Islet precursor cell (in vitro differentiated cells): ENCODE measurements at regions not wholly inside any gene's neighbourhood (a gene's known extent, or its start where the extent isn't known, plus 50 kb on each side); places are given as distances from the start of the nearest gene placed in this dataset.
A peak's percentile ranks its signal among the peaks of the same experiment; 100 is the strongest.

Experiments used
- DNase-seq: peaks from one replicate; pipeline ENCODE4 v3.0.0-alpha.2; 2018

- no peak for DNase-seq
These were observed 772.7 kb downstream of the BRINP1 start for GRCh38 chr9:118596374-118597015.

DNA sequence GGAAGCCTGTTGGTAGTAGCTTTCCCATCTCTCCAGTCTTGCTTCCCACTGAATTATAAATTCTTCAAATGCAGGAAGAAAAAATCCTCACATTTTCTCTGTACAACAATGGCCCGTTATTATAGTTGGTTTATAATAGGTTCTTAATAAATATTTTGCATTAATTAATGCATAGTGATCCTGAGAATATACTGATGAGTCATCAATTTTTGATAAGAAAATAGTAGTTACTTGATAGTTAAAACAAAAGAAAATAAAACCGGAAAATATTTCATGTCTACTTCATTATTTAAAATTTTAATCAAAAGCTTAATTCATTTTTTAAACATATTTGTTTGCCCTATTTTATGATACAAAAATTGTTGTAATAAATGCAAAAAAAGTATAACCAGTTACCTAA lies 762.6 kb downstream of the BRINP1 start:
- DNase-seq = no peak

DNA sequence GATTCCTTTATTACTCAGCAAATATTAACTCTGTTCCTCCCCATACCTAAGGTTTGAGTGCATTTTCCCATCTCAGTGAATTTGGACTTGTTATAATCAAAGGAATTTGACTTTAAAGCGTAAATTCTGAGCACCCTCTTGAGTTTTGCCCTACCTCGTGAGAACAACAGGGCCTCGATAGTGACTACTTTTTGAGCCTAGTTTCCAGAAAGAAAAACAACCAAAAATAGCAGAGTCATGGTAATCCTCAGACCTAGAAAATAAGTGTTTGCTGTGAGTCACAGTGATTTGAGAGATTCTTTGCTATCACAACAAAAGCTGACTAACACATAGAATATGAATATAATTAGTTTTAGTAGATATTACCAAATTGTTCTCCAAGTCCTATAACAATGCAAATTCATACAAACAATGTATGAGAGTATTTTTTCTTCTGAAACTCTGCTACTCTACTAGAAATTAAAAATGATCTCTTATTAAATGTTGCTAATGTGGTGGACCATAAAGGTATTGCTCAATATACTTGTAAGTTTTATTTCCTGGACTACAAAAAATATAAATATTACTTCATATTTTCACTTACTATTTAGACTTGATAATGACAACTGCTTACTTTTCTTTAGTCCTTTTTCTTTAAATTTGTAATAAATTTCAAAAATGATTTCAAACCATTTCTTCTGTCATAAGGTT lies 759.7 kb downstream of the BRINP1 start:
- DNase-seq = no peak

- no peak for DNase-seq
These were observed 757.0 kb downstream of the BRINP1 start for GRCh38 chr9:118612201-118612600.

- no peak for DNase-seq
These were observed 755.2 kb downstream of the BRINP1 start for GRCh38 chr9:118613996-118614395.

DNA sequence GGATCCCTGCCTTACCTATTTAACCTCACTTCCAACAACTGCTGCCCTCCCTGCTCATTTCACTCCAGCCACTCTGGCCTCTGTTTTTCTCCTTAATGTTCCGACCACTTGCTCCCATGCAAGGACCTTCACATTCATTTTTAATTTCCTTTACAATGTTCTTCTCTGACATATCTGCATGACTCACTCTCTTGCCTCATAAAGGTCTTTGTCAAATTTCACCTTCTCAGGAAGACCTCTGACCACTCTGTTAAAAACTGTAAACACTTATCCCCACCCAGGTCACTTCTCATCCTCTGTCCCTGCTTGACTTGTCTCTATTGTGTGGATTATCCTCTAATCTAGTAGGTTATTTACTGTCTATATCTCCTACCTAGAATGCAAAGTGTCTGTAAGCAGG lies 751.2 kb downstream of the BRINP1 start:
- DNase-seq = no peak

- DNase-seq = no peak
These were observed 750.4 kb downstream of the BRINP1 start for GRCh38 chr9:118618849-118619248.

- DNase-seq = no peak
These were observed 744.6 kb downstream of the BRINP1 start for GRCh38 chr9:118624608-118625007.

GRCh38 chr9:118630079-118630478 lies 739.2 kb downstream of the BRINP1 start:
- no peak for DNase-seq

GRCh38 chr9:118630931-118631595 lies 738.2 kb downstream of the BRINP1 start:
- no peak for DNase-seq

DNA sequence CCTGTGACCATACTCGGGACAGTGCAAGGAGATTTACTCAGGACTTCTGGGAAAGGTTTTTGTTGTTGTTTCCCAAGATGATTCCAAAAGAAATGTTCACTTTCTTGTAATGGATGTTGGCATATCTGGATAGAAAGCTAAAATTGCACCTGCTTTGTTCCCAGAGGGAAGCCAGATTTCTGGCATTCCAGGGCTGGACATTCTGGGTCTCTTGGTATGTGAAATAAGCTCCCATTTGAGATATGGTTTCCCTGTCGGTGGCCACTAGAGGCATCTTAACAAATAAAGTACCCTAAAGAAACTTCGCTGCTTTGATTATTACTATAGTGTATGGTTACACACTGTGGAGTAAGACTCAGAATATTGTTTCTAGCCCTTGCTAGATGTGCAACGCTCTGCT lies 737.3 kb downstream of the BRINP1 start:
- no peak for DNase-seq

- DNase-seq = no peak
These were observed 733.8 kb downstream of the BRINP1 start for GRCh38 chr9:118635416-118635815.

GRCh38 chr9:118637681-118638080 lies 731.6 kb downstream of the BRINP1 start:
- no peak for DNase-seq

DNA sequence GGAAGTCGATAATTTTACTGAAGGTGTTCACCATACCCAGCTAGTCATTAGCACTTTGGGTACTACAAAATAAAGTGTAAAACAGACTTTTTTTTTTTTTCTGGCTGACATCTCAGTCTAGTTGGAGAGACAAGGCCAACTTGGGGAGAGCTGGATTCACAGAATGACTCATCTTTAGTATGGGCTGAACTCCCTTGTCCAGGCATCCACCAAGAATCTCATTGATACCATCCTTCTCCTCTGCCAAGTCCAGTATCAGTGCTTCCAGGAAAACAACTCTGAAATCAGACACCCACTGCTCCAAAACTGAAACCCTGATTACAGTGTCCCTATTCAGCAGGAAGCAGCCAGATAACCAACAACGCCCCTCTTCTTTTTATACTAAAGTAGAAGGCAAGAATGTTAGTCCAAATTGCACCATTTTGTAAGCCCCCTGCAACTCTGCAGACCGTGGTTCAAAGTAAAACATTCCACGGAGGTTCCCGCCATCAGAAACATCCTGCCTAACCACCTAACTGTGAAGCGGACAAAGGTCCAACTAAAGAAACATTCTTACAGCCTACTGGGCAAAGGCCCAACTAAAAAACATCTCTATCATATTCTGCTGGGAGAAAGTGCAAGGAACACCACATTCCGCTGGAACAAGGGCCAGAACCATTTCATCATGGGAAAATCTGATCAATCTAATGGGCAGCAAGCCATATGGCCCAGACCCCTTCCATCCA lies 728.2 kb downstream of the BRINP1 start:
- no peak for DNase-seq

DNA sequence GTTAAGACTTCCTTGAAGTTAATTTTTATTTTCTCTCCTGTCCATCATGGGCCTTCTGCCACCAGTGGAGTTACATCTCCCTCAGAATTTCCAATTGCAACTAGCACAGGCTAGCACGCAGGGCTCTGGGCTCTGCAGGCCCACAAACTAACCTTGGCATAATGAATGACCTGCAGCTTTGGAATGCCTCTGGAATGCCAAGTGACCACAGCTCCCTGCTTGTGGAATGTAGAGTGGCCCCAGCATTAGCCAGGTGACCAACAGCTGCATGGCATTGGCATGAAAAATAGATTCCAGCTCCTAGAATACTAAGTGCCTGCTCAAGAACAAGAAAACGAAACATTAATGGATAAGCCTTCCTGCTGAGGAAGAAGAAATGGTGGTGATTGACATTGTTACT lies 726.1 kb downstream of the BRINP1 start:
- DNase-seq = peak; percentile 97

DNA sequence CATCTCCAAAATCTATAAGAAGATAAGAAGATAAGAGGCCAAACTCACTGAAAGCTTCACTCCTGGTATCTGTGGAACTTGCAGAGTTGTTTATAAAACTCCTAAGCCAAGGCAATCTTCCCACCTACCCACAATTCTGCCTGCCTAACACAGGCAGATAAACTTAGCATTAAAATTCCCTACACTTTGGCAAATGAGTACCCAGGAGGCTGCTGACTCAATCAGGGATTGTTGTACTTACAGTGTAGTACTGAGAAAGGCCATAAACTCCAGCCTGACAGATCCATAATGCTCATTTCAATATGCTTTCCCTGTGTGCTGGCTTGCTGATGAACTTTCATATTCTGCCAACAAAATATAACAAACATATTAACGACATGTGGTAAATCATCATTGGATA lies 725.2 kb downstream of the BRINP1 start:
- no peak for DNase-seq

DNA sequence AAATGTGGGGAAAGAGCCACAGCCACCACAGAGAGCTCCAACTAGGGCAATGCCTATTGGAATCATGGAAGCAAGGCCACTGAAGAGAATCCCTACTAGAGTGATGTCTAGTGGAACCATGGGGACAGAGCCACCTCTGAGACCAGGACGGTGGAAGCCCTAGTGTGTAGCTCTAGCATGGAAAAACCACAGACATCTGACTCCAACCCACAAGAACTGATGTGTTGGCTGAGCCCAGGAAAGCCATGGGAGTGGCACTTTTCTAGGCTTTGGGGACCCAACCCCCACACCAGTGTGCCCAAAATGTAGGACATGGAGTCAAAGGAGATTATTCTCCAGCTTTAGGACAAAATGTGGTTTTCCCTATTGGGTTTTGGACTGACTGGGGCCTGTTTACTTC lies 721.9 kb downstream of the BRINP1 start:
- no peak for DNase-seq

- no peak for DNase-seq
These were observed 718.8 kb downstream of the BRINP1 start for GRCh38 chr9:118650417-118650816.

- no peak for DNase-seq
These were observed 717.7 kb downstream of the BRINP1 start for GRCh38 chr9:118651511-118651910.

GRCh38 chr9:118652258-118652657 lies 717.0 kb downstream of the BRINP1 start:
- DNase-seq = no peak

DNA sequence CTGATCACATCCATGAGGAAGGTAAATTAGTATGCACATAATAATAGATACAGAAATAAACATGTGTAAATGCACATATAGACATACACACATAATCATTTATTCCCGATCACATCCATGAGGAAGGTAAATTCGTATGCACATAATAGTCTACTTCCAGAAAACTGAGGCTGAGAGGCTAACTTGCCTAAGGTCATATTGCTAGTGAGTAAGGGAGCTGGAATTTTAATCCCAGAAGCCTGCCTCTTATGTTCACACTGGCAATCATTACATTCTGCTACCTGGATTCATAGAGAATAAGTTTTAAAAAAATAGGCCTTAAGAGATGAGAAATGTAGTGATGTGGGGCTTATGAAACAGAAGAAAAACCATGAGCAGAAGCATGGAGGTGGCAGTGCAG lies 716.3 kb downstream of the BRINP1 start:
- DNase-seq = no peak

DNA sequence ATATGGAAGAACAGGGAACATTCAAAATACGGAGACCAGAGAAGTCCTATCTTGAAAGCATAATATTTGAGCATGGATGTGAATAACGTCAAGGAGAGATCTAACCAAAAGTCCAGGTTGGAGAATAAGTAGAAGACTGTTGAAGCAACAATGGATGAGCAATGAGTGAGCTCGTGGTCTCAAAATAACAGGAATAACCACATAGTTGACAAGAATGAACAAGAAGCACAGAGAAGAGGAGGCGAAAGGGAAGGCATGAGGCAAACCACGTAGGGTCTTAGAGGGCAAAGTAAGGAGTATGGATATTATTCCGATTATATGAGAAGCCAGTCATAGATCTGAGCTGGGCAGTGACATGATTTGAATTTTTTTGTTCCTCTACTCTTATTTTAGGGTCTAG lies 710.2 kb downstream of the BRINP1 start:
- DNase-seq = no peak

DNA sequence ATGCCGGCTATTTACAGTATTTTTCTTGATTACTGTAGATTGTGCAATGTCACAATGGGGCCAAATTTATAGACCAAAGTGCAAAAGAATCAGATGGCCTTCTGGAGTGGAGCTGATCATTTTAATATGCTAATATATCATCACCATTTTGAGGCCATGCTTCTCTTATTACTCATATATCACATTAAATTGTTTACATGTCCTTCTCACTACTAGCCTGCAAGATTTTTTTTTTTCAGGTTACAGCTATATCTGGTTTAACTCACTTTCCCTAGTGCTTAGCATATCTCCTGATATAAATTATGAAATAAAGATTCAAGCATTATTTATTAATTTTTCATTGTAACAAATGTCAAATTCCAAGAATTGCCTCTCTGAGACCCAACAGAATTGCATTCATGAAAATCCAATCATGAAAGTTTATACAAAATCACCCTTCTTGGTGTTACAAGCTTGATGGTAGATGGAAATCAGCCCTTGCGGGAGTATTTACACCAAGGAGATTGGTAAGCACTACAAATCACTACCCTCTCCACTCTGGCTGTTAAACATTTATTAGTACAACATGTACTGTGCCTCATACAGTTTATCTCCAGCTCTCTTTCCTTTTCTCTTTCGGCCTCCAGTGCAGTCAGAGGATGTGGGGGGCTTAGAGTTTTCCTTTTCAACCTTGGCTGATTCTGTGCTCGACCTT lies 703.9 kb downstream of the BRINP1 start:
- DNase-seq = no peak
